ENCODE measurements at regions not wholly inside any gene's neighbourhood (a gene's known extent, or its start where the extent isn't known, plus 50 kb on each side); places are given as distances from the start of the nearest gene placed in this dataset.

DNA sequence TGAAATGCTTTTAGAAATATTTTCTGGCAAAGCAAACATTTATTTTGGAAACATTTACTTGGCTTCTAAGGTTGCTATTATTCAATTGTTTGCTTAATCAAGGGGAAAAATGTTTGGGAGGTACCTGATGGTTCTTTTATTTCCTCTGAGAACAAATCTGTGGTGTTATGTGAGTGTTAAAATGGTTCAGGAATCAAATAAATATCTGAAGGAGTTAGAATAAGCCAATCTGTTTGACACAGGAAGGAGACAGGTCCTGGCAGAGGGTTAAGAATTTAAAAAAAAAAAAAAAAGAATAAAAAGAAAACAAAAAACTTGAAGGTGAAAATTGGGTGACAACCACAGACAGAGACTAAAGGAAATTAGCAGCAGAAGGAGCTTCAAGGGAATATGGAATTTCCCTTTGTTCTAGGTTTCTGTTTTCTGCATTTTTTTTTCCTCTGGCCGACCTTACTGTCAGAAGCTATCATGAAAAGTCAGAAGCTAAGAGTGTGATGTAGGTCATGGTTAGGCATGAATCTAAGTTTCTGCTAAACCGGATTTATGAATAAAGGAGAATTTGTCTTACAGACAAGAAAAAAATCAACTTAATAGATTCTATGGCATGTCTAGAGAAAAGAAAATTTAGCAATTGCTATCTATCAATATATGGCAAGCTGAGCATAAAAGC, 78.6 kb upstream of the PNPLA4 start:
- no peak for DNase-seq
- Mint-ChIP-seq H3K27ac (ENCODE audit: unreplicated experiment) (no peak overlapping the region), H3K4me3 (ENCODE audit: unreplicated experiment) (no peak overlapping the region), H3K9me3 (ENCODE audit: unreplicated experiment) (no peaks in the 10 kb centered on the region), H3K27me3 (ENCODE audit: insufficient read depth, unreplicated experiment) (no peaks in the 10 kb centered on the region), H3K4me1 (ENCODE audit: low read depth, unreplicated experiment) (no peaks in the 10 kb centered on the region), H3K36me3 (ENCODE audit: insufficient read depth, unreplicated experiment) (no peaks in the 10 kb centered on the region)
- ChIA-PET CTCF (no interaction called here), POLR2A (no interaction called here)
- intact Hi-C loops (cut with micrococcal nuclease; ENCODE audit: unreplicated experiment): no loop called here
- Histone ChIP-seq H3K36me3 (ENCODE audit: control insufficient read depth, insufficient read depth, low read length) (no peaks in the 10 kb centered on the region), H3K9me3 (no peaks in the 10 kb centered on the region), H3K4me1 (no peaks in the 10 kb centered on the region), H3K27me3 (replicated peaks; ENCODE audit: control insufficient read depth, insufficient read depth, low read length) (no peaks in the 10 kb centered on the region), H3K4me3 (ENCODE audit: low read depth, low read length) (no peak overlapping the region)
- BruUV-seq (replicated peaks): no TSS peak
- TF ChIP-seq, protein P1, sequence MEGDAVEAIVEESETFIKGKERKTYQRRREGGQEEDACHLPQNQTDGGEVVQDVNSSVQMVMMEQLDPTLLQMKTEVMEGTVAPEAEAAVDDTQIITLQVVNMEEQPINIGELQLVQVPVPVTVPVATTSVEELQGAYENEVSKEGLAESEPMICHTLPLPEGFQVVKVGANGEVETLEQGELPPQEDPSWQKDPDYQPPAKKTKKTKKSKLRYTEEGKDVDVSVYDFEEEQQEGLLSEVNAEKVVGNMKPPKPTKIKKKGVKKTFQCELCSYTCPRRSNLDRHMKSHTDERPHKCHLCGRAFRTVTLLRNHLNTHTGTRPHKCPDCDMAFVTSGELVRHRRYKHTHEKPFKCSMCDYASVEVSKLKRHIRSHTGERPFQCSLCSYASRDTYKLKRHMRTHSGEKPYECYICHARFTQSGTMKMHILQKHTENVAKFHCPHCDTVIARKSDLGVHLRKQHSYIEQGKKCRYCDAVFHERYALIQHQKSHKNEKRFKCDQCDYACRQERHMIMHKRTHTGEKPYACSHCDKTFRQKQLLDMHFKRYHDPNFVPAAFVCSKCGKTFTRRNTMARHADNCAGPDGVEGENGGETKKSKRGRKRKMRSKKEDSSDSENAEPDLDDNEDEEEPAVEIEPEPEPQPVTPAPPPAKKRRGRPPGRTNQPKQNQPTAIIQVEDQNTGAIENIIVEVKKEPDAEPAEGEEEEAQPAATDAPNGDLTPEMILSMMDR (IDR thresholded peaks at IDR 0.05; ENCODE audit: insufficient read depth in 1 of 2, low read depth in 1 of 2, low read length in 1 of 2, severe bottlenecking in 1 of 2, unreplicated experiment in 1 of 2): no peak

GRCh38 chrX:8003147-8003883, 76.1 kb upstream of the PNPLA4 start:
- H3K9me3 Mint-ChIP-seq (ENCODE audit: unreplicated experiment): no peaks in the 10 kb centered on the region
- intact Hi-C loops (cut with micrococcal nuclease; ENCODE audit: unreplicated experiment): no loop called here

GRCh38 chrX:7996851-7997250, 69.6 kb upstream of the PNPLA4 start:
- Mint-ChIP-seq H3K9me3 (ENCODE audit: unreplicated experiment) (no peaks in the 10 kb centered on the region), H3K27me3 (ENCODE audit: insufficient read depth, unreplicated experiment) (no peaks in the 10 kb centered on the region), H3K4me3 (ENCODE audit: unreplicated experiment) (no peak overlapping the region), H3K4me1 (ENCODE audit: low read depth, unreplicated experiment) (no peaks in the 10 kb centered on the region), H3K36me3 (ENCODE audit: insufficient read depth, unreplicated experiment) (no peaks in the 10 kb centered on the region), H3K27ac (ENCODE audit: unreplicated experiment) (no peak overlapping the region)
- Histone ChIP-seq H3K4me3 (ENCODE audit: low read depth, low read length) (no peak overlapping the region), H3K27me3 (replicated peaks; ENCODE audit: control insufficient read depth, insufficient read depth, low read length) (no peaks in the 10 kb centered on the region), H3K4me1 (no peaks in the 10 kb centered on the region), H3K9me3 (no peaks in the 10 kb centered on the region), H3K36me3 (ENCODE audit: control insufficient read depth, insufficient read depth, low read length) (no peaks in the 10 kb centered on the region)
- no peak for DNase-seq
- no TSS peak for BruUV-seq (replicated peaks)
- ChIA-PET POLR2A (no interaction called here), CTCF (no interaction called here)
- TF ChIP-seq, protein P1 (IDR thresholded peaks at IDR 0.05; ENCODE audit: insufficient read depth in 1 of 2, low read depth in 1 of 2, low read length in 1 of 2, severe bottlenecking in 1 of 2, unreplicated experiment in 1 of 2): no peak
- intact Hi-C loops (cut with micrococcal nuclease; ENCODE audit: unreplicated experiment): loop anchor here (2.0 to 10.0 kb wide), 3 partner anchors 240 to 742 kb away; no protein-coding TSS in a partner anchor

More at GRCh38 chrX:8003147-8003883, 76.1 kb upstream of the PNPLA4 start:
- TF ChIP-seq, protein P1 (IDR thresholded peaks at IDR 0.05; ENCODE audit: insufficient read depth in 1 of 2, low read depth in 1 of 2, low read length in 1 of 2, severe bottlenecking in 1 of 2, unreplicated experiment in 1 of 2): no peak
- Histone ChIP-seq H3K36me3 (ENCODE audit: control insufficient read depth, insufficient read depth, low read length) (no peaks in the 10 kb centered on the region), H3K27me3 (replicated peaks; ENCODE audit: control insufficient read depth, insufficient read depth, low read length) (no peaks in the 10 kb centered on the region), H3K4me3 (ENCODE audit: low read depth, low read length) (no peak overlapping the region), H3K4me1 (no peaks in the 10 kb centered on the region), H3K9me3 (no peaks in the 10 kb centered on the region)
- no TSS peak for BruUV-seq (replicated peaks)
- H3K36me3 Mint-ChIP-seq (ENCODE audit: insufficient read depth, unreplicated experiment): no peaks in the 10 kb centered on the region
- H3K4me1 Mint-ChIP-seq (ENCODE audit: low read depth, unreplicated experiment): no peaks in the 10 kb centered on the region
- CTCF ChIA-PET: no interaction called here
- POLR2A ChIA-PET: no interaction called here
- DNase-seq: no peak
- H3K27me3 Mint-ChIP-seq (ENCODE audit: insufficient read depth, unreplicated experiment): no peaks in the 10 kb centered on the region
- H3K27ac Mint-ChIP-seq (ENCODE audit: unreplicated experiment): no peak overlapping the region
- no peak overlapping the region for H3K4me3 Mint-ChIP-seq (ENCODE audit: unreplicated experiment)
